SU-DHL-6 (cell line): ENCODE measurements at regions not wholly inside any gene's neighbourhood (a gene's known extent, or its start where the extent isn't known, plus 50 kb on each side); places are given as distances from the start of the nearest gene placed in this dataset.
"Not testable (repeated sequence)": the region's sequence is repeated elsewhere in the genome, so short reads cannot be mapped to it uniquely, and the experiment has no call there.

Source experiments
- CTCF ChIP-seq: fragments of 200-600 bp; sonication (generic); IDR thresholded peaks from one replicate; pipeline ENCODE4 v1.5.1; 2017; ENCODE audit warnings: antibody characterized with exemption, mild to moderate bottlenecking, low read length, moderate library complexity; ENCODE audit not compliant: insufficient read depth, poor library complexity, severe bottlenecking
- EZH2phosphoT487 ChIP-seq: fragments of 200-600 bp; sonication (generic), shearing (Covaris generic); conservative IDR thresholded peaks from 2 replicates; pipeline ENCODE4 v1.6.1; 2018; ENCODE audit warnings: mild to moderate bottlenecking, antibody characterized with exemption, low read length, moderate library complexity, mixed read lengths

DNA sequence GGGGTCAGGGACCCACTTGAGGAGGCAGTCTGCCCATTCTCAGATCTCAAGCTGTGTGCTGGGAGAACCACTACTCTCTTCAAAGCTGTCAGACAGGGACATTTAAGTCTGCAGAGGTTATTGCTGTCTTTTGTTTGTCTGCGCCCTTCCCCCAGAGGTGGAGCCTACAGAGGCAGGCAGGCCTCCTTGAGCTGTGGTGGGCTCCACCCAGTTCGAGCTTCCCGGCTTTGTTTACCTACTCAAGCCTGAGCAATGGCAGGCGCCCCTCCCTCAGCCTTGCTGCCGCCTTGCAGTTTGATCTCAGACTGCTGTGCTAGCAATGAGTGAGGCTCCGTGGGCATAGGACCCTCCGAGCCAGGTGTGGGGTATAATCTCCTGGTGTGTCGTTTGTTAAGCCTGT lies 140.5 kb downstream of the LPIN1 start:
- not testable (repeated sequence) for TF ChIP-seq CTCF, EZH2phosphoT487
